Skin of body (tissue), 1 donor: ENCODE measurements at regions not wholly inside any gene's neighbourhood (a gene's known extent, or its start where the extent isn't known, plus 50 kb on each side); places are given as distances from the start of the nearest gene placed in this dataset.

Experiments
- DNase-seq: peaks from one replicate; lab custom pipeline; 2025; lab: John Stamatoyannopoulos, UW

DNA sequence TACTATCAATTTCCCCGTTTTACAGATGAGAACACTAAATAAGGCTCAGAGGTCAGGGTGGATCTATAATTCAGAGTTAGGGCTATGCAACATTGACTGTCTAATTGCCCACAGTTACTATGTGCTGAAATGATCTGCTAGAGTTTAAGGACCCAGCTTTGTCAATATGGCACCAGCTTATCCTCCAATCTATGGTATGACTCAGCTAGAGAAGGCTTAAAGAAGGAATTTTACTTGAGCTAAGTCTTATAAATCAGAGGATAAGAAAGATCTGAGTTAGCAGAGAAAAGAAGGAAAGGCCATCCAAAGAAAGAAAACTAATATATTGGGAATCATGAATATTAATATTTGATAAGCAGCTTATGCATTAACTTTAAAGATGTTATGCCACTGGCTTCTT is 78.1 kb downstream of the ASB9 start:
- no peak for DNase-seq

DNA sequence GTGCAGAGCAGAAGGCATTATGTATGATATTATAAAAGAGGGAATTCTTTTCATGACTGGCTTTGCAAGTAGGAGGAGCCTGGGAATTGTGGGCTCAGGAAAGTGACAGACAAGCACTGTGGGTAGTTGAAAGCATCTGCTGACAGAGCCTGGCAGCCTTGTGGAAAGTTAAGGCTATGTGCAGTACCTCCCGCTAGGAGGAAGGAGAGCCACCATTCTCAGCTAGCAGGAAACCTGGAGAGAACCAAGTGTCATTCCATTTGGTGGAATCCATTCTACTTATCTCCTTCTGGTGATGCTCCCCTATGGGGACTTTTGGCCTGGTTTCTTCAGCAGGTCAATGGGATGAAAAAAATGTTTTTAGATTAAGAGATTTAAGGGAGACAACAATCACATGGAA is 81.8 kb downstream of the ASB9 start:
- DNase-seq = no peak

DNA sequence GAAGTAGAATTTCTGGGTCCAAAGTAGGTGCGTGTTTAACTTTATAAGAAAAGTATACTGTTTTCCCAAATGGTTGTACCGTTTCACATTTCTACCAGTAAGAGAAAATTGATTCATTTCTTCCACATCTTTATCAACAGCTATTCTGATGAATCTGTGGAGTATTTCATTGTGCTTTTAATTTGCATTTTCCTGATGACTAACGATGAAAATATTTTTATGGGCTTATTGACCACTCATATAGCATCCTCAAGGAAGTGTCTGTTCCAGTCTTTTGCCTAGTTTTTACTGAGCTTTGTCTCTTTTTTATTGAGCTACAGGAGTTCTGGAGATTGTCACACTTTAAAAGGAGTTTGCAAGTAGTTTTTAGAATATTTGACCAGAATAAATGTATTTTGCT is 92.6 kb downstream of the ASB9 start:
- no peak for DNase-seq

DNA sequence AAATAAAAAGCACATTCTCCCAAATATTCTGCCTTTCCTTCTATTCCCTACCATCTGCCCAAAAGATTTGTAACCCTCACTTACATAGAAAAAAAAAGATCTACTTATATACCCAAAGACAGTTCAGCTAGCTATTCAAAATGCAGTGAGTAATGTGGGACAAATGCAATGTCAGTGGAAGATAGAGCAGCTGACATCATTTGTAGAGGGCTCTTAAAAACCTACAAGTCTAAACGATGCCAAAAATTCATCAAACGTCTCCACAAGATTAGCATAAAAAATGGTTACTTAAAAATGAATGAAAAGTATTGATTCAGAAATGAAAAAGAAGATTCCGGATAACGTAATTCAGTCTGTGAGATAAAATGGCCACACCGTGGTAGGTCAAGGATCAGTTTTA is 96.5 kb downstream of the ASB9 start:
- DNase-seq = no peak

DNA sequence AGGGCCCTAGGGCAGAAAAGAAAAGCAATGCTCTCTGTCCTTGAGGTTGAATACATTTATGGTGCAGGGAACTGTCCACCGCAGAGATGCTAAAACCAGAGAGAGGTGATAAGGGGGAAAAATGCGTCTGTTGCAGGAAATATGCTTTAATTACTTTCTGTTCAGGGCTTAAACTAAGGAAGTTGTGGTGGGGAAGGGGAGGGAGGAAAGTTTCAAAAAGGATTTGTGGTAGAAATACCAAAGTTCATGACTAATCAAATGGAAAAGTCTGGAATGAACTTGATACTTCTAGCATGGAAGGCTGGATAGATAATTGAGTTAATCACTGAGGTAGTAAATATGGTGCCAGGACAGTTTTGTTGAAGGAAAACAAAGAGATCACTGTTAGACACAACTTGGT is 99.0 kb downstream of the ASB9 start:
- DNase-seq = no peak

DNA sequence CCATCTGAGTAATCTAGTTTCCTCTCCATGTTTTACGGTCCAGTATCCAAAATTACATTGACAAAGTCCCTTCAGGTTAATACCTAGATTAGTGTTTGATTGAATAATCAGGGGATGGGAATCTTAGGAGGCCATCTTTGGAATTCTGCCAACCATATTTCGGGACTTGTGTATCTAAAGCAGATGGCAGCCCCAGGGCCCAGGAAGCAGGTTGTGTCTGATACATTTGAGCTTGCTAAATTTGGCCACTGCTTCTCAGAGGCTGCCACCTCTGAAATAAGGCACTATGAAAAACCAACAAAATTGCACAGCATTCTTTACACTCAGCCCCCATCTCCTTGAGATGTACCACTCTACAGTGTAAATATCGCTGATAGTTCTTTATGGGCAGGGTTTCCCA is 102.1 kb downstream of the ASB9 start:
- no peak for DNase-seq

DNA sequence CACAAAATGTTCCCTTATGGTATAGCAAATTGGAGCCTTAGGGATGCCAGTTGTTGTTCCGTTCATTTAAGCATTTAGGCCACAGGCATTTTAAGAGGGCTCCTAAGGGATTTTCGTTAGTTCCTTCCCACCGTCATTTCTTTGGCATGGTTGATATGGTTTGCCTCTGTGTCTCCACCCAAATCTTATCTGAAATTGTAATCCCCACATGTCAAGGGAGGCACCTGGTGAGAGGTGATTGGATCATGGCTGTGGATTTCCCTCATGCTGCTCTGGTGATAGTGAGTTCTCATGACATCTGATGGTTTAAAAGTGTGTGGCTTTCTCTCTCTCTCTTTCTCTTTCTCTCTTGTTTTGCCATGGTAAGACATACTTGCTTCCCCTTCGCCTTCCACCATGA is 104.1 kb downstream of the ASB9 start:
- DNase-seq = no peak

DNA sequence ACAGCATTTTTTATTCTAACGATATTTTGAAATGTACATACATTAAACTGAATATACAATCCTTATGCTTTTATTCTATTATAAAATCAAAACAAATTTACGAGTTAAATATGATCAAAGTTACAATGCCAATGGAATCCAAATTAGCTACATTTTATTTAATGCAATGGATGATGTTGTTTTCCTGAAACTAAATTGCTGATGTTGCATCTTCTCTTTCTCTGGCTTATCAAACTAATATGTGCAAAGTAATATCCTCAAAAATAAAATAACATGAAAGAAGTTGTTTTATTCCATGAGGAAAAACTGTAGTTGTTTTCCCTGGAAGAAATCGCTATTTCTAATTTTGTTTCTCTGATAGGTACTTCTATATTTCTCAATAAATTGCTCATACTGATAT is 106.8 kb downstream of the ASB9 start:
- no peak for DNase-seq

DNA sequence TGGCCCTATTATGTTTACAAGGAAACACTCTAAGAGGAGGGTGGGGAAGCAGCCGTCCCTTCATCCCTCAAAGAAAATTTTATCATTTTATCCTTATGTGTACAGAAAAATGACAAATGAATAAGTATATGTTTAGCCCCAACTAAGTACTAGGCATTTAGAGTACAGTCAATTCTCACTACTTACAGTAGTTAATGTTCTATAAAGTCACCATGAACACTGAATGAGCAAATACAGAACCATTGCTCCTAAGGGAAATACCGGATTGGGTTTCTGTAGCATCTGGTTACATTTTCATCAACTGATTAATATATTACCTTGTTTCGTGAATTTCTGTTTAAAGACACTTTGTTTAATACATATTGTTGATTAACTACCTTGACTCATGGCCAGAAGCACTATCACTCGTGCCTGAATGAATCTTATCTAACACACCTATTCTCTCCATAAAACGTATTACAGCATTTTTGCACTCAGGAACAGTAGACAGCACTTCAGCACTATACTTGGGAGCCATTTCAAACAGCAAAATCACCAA is 109.3 kb downstream of the ASB9 start:
- DNase-seq = no peak

DNA sequence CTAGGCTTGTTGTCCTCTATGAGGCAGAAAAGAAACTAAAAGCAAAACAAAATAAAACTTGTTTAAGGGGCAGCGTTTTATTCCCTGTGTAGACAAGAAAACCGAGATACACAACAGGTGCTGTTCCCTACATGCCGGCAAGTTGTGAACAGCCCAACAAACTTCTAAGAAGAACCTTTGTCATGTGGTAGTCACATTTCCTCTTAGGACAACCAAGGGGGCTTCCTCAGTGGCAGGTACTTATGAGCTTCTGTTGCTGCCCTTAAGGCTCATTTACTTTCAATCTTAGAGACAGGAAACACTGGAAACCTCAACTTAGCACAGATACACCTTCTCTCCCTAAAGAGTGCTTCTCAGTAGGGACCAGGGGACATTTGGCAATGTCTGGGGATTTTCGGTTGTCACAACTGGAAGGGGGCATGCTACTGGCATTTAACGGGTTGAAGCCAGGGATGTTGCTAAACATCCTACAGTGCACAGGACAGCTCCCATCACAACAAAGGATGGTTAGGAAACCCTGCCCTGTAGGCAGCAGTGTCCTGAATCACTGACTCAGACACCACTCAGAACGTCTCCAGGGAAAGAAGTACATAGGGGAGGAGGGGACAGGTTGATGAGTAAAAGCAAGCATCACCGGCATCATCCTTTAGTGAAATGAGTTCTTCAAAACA is 111.0 kb downstream of the ASB9 start:
- DNase-seq = no peak

DNA sequence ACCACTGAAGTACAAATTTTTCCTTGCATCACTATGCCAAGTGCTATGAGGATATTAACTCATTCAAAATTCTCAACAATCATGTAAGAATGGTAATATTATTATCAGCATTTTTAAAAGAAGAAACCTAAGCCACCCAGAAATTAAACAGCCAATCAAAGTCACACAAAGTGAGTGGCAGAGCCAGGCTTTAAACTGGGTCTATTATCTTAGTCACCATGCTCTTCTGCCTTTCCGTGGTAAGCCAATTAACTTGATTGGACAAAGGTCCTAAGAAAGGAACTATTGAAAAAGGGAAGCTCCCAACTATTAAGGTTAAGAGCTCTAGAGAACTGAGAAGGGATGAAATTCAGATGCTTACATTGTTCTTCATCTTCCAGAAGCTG is 111.5 kb downstream of the ASB9 start:
- no peak for DNase-seq

DNA sequence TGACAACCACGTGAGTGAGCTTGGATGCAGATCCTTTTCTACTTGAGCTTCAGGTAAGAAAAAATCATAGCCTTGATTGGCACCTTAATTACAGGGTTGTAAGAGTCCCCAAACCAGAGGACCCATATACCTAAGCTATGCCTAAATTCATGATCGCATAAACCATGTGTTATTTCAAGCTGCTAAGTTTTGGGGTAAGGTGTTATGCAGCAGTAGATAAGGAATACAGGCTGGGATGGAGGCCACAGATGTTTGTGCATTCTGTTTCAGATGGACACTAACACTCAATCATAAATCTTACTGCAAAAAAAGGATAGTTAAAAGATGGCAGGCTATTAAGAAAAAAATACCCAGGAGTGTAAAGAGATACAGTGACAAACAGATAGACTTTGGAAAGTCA is 112.3 kb downstream of the ASB9 start:
- no peak for DNase-seq

DNA sequence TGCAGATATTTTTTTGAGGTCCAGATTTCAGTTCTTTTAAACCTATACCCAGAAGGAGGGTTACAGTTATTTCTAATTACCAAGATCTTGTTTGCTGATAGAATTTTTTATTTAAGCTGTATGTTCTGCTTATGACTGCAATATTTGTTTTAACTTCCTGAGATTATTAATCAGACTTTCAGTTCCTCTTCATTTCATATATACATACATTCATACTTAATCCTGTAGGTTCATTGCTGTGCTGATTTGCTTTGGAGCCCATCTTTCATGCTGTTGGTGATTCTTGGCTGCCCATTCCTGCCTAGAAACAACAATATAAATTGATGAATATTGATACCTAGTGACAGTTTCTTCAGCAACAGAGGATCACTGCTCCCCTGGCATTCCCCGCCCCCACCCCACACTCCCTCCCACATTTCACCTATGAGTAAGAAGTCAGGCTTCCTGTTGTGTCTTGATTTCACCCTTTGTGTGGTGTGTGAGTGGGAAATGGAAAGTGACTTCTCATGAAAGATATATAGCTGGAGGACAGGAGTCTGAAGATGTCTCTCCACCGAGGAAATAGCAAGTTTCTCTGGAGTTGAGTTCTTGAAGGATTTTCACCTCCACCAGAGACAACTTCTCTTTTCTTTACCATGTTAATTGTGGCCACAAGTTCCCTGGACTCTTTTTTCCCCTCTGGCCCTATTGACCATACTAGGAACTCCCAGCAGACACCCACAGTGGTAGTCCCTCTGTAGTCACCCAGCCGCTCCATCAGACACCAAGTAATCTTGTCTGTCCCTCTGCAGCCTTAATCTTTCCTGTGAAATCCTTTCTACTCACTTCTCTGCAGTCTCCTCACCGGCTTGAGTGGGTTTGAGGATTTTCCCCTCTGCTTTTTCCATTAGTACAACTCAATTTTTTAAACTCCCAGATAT is 118.4 kb downstream of the ASB9 start:
- no peak for DNase-seq

DNA sequence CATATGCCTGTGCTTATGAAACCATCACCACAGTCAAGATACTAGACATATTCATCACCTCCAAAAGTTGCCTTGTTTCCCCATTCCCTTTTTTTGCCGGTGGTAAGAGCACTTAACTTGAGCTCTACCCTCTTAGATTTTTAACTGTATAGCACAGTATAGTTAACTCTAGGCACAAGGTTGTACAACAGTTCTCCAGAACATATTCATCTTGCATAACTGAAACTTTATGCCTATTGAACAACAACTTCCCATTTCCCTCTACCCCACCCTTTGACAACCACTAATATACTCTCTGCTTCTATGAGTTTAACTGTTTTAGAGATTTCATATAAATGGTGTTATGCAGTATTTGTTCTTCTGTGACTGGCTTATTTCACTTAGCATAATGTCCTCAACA is 119.3 kb downstream of the ASB9 start:
- no peak for DNase-seq

DNA sequence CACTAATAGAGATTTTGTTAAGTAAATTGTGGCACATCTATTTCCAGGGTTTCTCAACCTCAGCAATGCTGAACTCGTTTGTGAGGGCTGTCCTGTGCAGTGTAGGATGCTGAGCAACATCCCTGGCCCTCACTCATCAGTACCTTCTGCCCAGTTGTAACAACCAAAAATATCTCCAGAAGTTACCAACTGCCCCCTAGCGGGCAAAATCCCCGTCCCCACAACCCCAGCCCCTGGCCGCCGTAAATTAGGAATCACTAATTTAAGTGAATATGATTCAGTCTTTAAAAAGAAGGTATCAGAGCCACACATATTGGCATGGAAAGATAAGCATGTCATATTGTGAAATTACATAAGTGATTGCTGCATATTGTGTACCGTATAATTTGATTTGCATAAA is 123.4 kb downstream of the ASB9 start:
- DNase-seq = no peak

DNA sequence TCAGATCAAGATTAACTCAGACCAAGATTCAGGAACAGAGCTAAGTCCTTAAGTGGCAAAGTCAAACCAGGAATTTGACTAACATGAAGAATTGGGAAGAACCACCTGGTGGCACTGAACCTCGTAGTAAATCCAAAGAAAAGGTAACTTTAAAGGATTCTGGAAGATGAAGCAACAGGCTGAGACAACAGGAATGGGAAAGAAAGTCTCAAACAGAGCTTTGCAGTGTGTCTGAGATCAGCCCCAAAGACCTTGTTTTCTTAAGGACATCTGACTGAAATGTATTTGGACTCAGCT is 126.1 kb downstream of the ASB9 start:
- DNase-seq = no peak

DNA sequence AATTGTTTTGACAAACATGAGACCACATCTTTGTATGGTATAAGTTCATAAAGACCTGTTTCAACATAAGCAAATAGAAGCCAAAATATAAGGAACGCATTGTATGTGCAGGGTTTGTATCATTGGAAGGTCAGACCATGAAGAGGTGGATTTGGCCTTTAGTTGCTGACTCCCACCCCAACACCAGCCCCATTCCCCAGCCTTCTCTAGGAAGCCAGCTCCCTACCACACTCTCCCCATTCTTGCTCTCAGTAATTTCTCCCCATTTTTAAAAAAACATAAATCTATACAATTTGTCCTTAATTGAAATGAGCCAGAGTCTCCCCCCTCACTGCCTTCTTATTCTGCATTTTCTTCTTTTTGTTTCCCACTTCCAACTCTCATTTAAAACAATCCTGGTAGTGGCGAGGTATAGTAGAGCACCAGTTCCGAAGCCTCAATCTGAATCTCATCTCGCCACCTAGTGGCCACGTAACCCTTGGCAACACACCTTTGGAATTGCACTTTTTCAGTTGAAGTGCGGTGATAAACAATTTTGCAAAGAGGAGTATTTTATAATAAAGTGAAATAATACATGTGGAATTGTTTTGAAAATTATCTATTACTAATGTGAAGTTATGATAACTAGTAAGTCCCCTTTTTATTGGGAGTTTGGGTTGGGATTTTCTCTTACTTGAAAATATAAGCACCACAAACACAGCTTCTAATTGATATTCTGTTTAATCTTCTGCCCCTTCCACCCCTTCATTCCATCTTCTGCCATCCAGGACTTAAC is 126.6 kb downstream of the ASB9 start:
- peak; percentile 4 for DNase-seq

DNA sequence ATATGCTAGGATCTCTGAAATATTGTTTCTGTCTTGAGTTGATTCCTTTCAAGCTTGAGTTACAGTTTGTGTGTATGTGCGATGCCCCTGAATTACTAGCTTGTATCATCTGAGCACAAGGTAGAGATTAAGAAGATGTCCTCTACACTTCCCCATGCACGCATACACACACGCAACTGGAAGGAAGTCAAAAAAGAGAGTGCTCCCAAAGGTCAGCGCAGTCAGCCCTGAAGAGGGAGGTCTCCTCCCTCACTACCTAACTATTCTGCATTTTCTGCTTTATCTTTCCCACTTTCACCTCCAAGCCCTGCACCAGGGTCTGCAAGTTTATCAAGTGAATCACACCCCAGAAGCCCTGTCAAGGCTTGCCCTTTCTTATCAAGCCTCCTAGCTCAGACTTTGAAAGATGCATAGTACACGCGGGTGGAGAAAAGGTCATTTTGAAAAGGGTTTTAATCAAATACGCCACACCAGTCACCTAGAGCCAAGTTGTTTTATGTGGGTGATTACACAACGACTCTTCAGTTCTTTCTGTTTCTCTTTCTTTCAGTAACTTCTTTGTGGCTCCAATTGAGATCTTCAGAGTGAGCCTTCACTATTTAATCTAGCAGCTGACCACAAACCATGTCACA is 127.7 kb downstream of the ASB9 start:
- no peak for DNase-seq

DNA sequence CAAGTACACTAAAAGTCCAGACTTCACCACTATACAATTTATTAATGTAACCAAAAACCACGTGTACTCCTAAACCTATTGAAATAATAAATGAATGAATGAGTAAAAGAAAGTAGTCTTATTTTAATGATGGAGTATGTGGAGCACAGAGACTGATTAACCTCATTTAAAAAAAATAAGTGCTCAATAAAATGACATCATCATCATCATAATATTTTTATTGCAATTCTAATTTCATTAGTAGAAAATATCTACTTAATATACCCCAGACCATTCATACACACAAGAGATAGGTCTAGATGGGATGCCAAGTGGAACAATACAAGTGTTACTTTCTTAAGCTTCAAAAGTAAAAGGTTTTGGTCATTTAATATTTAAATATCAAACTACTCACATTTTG is 133.1 kb downstream of the ASB9 start:
- no peak for DNase-seq

DNA sequence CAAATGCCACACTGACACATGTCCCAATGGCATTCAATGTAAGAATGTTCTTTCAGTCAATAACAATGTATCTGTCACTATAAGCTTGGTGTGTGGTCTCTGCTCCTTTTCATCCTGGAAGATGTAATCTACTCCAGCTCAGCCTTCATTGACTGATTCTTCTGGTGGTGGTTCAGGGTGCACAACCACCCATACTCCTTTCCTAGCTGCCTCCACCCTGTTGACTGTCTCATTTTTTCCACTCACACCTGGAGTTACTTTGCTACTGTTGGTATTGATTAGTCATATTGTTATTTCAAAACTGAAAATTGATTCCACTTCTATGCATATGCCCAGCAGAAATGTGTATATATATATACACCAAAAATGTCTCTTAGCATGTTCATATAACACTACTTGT is 140.5 kb downstream of the ASB9 start:
- no peak for DNase-seq

DNA sequence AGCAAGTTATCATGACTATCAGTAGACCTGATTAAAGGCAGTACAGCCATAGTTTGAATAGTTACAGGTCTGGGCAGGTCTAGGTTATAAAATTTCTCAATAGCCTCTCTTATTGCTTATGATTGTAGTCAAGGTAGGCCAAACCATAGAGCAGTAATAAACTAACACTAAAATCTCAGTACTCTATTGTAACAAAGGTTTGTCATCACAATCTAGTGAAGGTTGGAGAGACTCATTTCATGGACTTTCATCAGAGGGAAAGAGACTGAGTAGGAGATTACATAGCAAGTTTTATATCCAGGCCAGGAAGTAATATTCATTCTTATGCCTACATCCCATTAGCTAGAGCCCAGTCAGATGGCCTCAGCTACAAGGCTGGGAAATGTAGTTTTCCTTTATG is 141.0 kb downstream of the ASB9 start:
- no peak for DNase-seq

DNA sequence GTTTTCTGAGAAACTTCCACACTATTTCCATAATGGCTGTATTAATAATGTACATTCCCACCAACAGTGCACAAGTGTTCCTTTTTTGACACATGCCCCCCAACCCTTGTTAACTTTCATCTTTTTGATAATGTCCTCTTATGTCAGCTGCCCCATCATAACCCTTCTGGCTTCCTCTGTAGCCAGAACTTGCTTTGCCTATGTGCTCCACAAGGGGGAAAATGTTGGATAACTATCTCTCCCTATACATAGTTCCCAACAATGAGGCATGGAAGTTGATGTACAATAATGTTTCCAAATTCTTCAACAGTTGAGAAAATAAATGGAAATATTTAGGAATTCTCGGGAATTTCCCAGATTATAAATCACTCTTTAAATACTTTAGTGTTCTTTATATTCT is 142.9 kb downstream of the ASB9 start:
- DNase-seq = no peak
